ENCODE measurements at regions not wholly inside any gene's neighbourhood (a gene's known extent, or its start where the extent isn't known, plus 50 kb on each side); places are given as distances from the start of the nearest gene placed in this dataset.

DNA sequence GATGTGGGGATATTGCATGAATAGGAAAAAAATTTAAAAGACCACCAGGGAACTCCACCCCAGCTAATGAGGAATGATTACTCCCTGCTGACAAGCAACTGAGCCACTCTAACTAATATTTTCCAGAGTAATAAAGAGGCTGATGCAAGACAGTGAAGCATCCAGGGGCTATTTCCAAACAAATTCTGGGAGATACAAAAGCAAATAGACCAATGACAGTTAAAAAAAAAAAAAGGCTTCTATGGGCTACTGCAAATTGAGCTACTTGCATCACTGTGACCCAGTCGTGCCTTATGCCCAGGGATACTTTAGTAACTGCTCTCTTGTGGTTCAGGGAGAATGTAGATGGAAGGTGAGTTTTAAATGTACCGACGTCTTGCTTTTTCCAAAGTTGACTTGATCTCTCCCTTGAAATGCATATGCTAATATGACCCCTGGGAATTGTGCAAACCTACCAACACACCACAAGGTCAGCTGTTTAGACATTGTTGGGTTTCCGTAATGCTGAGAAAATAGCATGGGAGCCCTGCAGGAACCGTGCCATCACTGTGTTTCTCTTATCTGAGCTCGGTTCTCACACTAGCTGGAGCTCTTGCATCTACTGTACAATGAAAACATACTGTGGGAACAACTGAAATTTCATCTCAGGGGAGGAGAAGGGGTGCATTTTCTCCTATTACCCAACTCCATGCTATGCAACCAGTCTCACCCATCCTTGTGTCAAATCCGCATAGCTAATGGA lies 250.6 kb upstream of the MAP3K1 start:
- no peak for DNase-seq (ENCODE audit: extremely low read depth, low read depth, low spot score)

DNA sequence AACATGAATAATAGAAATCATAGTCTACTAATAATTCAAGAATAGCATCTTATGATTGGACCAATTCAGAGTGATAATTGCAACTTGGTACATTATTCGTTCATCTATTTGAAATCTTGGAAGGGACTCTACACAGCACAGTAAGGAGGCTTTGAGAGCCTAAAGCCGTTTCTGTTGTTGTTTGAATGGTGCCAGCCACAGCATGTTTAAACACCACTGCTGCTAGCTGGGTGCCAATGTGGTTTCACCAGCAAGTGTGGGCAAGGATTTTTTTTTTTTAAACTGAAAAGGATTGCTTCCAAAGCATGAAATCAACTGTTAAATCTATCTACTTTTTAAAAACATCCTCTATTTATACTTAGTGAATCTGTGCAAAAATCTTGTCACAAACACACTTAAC lies 253.9 kb upstream of the MAP3K1 start:
- no peak for DNase-seq (ENCODE audit: extremely low read depth, low read depth, low spot score)

DNA sequence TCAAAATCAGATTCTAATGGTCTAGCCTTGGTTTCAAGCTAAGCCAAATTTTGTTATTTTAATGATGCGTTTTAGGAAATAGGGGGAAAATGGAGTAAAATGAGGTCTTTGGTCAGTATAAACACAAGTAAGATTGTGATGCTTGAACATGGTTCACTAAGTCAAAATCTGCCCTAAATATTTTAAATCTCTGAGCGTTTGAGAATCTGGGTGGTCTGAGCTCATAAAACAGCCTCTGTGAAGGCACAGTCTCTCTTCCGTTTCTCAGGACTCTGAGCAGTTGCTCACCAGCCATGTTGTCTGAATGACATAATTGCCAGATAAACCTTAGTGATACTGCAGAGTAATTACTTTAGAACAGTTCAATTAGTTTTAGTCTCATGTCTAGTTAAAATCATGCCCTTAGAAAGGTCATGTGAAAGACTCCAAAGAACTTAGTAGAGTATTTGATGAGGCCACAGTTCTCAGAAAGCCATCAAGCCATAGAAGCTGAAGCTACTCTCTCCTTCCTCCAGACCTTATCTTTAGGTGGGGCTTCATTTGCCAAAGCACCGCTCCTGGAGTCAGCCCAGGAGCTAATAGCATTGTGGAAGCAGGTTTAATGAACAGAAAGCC lies 257.1 kb upstream of the MAP3K1 start:
- no peak for DNase-seq (ENCODE audit: extremely low read depth, low read depth, low spot score)

DNA sequence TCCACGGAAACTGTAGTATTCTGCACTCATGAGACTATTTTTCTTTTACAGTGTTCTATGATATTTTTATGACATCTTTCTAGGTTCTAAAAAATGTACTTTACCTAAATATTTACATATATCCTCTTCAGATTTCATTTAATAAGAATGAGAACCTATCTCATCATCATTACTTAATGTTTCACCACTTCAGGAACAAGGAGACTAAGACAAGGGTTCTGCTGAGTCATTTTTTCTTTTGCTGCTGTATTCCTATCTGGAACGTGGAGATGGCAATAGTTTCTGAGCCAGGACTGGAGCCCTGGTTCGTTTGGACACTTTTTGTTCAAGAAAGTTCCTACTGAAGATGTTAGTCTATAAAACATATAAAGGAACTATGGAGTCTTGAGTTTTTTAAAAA lies 258.2 kb upstream of the MAP3K1 start:
- no peak for DNase-seq (ENCODE audit: extremely low read depth, low read depth, low spot score)

DNA sequence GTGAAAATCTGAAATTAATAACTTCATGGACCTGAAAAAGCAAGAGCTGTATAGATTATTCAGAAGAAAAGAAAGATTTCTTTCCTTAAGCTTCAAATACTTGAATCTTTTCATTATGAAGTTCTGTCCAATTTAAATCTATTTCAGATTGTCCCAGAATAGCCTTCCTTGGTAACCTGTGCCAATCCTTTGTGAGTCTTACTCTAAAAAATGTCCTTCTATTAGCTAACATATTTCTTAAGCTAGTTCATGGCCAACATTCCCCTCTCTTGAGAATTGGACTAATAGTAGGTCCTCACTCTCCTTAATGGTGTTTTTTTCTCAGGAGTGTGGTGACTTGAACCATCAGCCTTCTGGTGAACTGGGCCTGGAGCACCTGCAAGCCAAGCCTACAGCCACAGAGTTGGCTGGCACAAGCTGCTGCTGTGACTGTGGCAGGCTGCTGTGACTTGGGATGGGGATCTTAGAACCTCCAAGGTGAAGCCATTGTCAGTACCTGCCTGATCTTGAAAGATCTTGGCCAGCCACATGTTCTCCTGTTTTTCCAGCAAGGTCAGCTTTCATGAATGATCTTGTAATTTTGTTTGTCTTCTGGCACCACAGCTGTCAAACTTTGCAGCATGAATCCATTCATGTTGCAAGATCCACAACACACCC lies 262.6 kb upstream of the MAP3K1 start:
- no peak for DNase-seq (ENCODE audit: extremely low read depth, low read depth, low spot score)

DNA sequence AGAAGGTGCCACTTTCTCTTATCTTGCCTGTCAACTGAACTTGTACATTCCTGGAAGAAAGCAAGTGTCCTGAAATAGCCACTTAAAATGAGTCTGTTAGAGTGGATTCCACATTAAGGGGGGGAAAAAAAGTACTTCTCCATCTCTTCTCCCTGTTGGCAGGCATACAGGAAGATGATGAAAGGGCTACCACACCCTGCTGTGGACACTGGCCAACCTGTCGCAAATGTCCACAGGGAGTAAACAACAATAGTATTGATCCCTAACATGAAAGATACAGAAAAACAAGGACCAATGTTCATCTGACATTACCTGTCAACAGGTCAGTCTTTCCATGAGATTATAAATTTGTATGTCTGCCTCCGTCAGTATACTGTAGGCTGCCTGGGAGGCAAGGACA lies 265.1 kb upstream of the MAP3K1 start:
- no peak for DNase-seq (ENCODE audit: extremely low read depth, low read depth, low spot score)

DNA sequence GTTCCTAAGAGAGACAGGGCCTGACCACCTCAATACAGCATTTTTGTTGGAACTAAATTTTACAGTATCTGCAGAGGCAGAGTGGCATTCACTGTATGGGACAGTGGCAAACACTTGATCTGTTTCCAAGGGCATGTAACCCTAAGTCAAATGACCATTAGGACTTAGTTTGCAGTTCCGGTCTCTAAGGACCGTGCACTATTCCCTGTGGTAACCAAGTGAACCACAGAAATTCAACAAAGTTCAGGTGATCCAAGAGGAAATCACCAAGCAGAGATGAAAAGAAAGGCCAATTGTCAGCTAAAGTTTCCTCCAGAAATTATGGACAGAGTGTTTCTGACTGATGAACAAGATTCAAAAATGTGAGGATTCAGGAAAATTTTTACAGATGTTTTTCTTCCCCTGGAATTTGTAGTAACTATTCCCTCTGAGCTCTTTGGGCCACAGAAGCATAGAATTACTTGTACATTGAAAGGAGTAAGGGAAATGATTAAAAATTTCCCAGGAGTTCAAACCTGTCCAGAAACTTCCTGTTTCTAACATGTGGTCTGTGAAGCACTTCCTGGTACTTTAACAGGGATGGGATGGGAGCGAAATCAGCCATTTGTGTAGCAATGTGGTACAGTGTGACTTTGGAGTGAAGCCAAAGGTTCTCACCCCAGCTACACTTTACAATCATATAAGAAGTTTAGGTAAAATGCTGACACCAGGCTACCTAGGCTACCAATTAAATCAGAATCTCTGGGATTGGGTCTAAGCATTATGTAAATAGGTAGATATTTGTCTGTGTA lies 266.1 kb upstream of the MAP3K1 start:
- no peak for DNase-seq (ENCODE audit: extremely low read depth, low read depth, low spot score)

DNA sequence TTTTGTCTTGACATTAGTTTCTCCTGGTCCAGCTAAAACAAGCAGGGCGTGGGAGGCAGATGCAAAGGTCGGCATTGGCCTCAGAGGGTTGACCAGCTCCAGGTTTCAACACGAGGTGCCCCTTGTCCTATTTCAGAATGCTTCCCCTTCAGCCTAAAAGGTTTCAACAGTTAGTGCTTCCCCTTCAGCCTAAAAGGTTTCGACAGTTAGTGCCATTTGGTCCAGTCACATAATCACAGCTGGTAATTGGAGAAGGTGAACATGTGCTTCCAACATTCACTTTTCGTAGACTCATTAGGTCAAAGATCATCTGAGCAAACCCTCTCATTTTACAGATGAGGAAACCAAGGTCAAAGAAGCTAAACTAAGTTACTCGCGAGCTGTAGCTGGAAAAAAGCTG lies 270.3 kb upstream of the MAP3K1 start:
- no peak for DNase-seq (ENCODE audit: extremely low read depth, low read depth, low spot score)

DNA sequence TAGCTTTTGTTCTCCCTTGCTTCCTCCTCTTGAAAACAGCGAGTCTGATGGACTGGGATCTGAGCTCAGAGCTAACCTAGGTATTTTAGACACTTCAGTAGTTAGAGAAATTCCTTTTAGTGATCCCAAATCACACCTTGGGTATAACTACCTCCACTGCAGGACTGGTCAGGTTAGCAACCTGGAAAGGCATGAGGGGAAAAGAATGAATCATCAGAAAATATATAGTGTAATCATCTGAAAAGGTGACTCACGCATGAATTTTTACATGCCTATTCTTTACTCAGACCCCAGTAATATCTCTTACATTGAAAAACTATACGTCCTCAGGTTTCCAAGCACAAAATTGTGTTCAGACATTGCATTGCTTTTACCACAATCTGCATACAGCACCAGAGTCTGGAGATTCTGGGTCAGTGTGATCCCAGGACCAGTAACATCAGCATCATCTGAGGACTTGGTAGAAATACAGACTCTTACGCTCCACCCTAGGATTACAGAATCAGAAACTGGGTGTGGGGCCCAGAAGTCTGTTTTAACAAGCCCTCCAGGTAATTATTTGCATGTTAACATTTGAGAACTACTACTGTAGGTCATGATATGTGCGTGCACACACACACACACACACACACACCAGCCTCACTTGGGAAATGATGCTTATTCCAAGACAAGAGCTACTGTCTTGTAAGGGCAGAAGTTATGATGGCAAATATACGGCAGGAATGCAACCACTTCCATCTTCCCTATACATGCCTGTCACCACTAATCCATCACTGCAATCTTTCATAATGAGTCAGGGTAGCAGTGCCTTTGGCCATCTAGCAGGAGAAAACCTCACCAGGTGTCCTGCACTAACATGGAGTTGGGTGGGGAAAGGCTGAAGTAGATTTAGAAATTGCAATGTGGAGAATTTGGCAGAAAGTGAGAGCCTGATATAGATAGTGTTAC lies 271.6 kb upstream of the MAP3K1 start:
- DNase-seq (ENCODE audit: extremely low read depth, low read depth, low spot score) = no peak

DNA sequence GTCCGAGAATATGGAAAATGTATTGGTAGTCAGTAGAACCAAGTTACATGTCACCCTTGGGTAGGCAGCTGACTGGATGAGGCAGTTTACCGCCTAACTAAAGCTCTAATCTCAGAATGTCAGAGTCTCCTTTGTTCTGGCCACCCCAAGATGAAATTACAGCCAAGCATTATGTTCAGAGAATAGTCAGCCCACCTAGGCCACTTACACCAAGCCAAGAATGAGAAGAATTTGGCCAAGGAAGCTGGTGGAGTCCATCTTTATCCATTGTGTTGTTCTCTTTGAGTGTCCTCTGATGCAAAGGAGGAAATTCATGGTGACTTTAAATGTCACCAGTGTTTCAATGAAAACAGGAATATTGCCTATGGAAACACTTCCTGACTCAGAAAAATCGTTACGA lies 275.1 kb upstream of the MAP3K1 start:
- no peak for DNase-seq (ENCODE audit: extremely low read depth, low read depth, low spot score)

DNA sequence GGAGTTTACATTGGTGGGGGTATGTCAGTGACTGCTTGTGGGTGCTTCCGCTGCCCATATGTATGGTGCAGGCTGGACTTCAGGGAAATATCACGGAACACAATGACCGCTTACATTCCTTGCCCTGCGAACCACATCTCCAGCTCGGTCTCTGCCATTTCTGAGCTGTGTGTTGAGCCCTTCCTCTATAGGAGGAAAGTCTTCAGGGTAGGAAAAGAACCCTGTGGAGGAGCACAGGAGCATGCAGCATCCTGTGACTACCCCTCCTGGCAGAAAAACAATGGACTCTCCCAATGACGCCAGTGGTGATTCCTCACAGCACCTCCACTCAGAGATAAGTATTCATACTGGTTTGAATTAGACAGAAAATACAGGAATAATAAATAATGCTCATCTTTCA lies 276.8 kb upstream of the MAP3K1 start:
- DNase-seq (ENCODE audit: extremely low read depth, low read depth, low spot score) = no peak

DNA sequence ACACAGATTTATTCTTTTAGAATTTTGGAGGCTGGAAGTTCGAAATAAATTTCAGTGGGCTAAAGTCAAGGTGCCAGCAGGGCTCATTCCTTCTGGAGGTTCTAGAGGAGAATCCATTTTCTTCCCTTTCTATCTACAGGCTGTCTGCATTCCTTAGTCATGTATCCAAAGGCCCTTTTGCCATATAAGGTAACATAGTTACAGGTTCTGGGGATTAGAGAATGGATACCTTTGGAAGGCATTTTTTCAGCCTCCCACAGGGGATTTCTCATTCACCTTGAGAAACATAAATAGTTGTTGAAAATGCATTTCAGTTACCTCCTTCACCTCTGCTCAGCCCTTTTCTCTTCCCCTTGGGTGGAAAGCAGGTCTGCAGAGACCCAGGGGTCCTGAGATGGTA lies 280.0 kb upstream of the MAP3K1 start:
- no peak for DNase-seq (ENCODE audit: extremely low read depth, low read depth, low spot score)

DNA sequence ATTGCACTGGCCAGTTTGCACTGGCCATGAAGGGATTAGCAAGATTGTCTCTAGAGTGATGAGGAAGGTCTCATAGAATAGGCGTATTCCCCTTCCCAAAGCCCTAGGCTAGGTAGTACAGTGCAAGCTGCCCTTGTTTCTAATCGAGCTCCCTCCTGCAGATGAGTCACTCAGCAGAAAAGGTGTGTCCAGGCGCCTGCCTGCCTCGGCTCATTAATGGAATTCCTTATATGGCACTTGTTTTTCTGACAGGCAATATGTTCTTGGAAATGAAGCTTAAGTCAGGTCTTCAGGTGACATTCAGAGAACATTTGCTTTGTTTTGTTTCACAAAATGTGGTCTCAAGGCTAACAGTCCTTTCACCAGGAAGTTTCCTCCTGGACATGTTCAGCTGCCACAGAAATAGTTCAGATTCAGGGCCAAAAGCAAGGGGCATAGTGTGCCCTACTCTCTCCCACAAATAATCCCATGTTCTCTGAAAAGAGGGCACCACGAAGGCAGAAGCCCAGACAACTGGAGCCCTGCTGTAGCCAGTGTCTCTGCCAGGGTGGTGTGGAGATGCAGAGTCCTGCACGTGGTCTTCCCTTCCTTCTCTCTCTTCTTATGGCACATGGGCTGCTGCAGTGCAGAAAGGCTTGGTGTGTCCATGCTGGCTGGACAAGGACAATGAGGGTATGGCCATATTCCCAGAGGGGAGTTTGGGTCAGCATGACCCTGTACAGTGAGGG lies 281.1 kb upstream of the MAP3K1 start:
- DNase-seq (ENCODE audit: extremely low read depth, low read depth, low spot score) = no peak

DNA sequence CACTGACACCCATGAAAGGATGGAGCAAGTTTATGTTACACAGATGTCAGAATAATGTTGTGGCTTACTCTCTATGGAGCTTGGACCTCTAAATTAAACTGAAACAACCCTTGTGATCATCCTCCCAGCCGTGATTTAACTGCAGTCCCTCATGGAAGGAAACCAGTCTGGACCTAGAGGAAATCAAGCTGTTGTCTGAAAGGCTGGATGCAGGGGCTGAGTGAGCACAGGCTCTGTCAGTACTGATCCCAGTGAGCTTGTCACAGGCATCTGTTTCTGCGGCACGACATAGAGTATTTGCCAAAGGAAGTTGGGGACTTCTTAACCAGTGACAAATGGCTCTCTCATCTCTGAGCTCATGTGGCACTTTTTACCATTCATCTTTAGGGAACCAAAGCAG lies 282.9 kb upstream of the MAP3K1 start:
- no peak for DNase-seq (ENCODE audit: extremely low read depth, low read depth, low spot score)

DNA sequence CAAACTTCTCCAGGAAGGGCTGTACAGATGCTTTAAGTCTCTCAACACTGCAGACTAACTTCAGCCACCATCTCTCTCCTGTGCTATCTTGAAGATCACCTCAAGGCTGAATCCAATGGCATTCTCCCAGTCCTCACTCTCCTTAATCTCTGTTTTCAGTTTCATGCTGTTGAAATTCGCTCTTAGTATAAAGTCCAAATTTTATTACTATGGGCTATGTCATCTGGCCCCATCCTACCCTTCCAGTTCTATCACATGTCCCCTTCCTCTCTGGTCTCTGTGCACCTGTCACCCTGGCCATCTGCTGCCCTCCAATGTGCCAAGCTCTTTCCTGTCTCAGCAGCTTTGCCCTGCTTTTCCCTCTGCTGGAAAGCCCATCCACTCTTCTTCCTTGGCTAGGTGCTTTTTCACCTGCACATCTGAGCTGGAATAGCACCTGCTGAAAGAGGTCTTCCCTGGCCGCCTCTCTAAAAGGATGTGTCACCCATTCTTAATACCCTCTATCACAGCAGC lies 284.7 kb upstream of the MAP3K1 start:
- DNase-seq (ENCODE audit: extremely low read depth, low read depth, low spot score) = no peak

DNA sequence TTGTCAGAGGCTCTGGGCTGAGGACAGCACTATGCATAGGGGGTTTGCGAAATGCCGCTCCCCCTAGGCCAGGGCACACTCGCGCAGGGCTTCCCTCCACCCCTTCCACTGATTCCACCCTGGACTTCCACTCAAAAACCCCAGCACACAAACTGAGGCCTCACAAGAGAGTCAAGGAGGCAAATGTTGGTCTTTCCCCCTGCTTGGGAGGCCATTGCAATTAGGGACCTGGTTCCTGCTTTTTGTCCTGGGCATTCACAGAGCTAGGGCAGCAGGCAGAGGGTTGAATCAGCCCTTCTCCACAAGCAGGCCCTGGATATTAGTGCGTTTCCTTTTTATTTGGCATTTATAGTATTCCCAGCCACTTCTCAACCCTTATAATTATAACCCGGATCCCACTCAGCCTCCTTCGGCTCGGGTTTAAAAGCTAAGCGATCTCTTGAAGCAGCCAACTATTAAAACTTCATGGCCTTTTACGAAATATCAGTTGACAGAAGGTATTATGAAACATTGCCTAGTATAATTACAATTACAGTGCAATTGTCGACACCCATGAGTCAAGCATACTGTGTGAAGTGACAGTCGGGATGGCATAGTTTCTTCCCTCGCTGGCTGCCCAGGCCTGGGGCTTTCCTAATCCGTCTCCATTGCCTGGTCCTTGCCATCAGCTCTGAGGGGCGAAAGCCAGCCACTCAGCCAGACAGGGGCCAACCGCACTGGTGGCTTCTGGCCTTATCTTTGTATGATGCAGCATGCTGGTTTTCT lies 285.5 kb upstream of the MAP3K1 start:
- DNase-seq (ENCODE audit: extremely low read depth, low read depth, low spot score) = no peak

DNA sequence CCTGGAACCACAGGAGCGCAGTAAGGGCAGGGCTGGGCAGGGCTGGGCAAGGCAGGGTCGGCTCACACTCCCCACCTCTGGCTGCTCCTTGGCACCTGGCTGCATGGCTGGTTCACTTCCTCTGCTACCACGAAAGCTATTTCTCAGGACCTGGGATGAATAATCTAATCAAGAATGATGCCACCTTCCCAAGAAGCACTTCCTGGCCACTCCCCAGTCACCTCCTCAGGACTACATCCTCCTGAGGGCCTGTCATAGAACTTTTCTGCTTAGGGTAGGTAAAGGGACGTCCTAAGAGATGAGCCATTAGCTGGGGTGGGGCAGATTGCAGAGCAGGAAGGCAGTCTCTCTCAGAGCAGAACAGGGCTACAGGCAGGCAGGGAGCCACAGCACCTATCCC lies 288.2 kb upstream of the MAP3K1 start:
- no peak for DNase-seq (ENCODE audit: extremely low read depth, low read depth, low spot score)

DNA sequence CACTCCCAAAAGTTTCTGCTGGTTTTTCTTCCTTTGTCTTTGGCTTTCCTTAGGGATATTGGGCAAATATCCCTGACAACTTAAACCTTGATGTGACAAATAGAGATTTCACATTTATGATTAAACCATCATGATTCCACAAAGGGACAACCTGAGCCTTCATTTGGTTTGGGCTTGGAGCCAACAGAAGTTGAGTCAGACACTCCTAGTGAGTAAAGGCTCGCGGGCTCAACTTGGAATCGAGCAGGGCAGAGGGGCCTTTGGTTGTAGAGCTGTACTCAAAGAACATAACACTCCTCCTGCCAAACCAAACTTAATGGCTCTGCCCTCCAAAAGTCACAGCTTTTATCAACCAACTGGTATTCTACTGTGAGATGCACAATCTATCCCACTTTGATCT lies 290.2 kb upstream of the MAP3K1 start:
- DNase-seq (ENCODE audit: extremely low read depth, low read depth, low spot score) = no peak
